ENCODE measurements at regions not wholly inside any gene's neighbourhood (a gene's known extent, or its start where the extent isn't known, plus 50 kb on each side); places are given as distances from the start of the nearest gene placed in this dataset.

DNA sequence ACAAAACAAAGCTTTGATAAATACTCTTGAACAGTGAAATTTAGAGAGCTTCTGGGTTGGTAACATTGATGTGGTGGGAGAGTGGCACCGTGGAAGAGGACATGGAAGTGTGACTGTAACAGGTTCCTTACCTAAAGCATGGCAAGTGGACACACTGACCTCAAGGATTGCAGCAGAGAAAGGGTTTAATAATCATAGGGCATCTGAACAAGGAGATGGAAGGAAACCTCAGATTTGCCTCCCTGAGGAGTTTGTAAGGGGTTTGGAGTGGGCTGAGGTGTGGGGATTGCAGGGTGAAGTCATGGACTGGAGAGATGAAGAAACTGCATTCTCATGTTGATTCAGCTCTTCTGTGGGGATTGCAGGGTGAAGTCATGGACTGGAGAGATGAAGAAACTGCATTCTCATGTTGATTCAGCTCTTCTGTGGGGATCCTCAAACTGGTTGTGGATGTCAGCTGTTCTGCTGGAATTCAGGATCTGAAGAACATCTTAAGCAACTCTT, 83.8 kb upstream of the TLK1 start:
- Histone ChIP-seq H3K27me3 (ENCODE audit: control insufficient read depth in 1 of 2, insufficient read depth in 2 of 2, low read length in 2 of 2) (no peaks in the 10 kb centered on the region), H3K4me1 (ENCODE audit: control insufficient read depth in 1 of 2, insufficient read depth in 2 of 2, low read length in 2 of 2) (no peaks in the 10 kb centered on the region), H3K36me3 (ENCODE audit: control insufficient read depth in 1 of 2, insufficient read depth in 2 of 2, low read length in 2 of 2) (no peaks in the 10 kb centered on the region), H3K9ac (ENCODE audit: low read depth in 1 of 2, low read length in 2 of 2) (no peak overlapping the region), H3K4me3 (ENCODE audit: low read depth in 1 of 2, low read length in 2 of 2) (no peak overlapping the region), H3K9me3 (ENCODE audit: control insufficient read depth in 1 of 2, low read length in 2 of 2) (peaks cover 8 to 14% of the 10 kb centered on the region in 2 donors), H3K27ac (ENCODE audit: low read depth, low read length) (no peak overlapping the region)

DNA sequence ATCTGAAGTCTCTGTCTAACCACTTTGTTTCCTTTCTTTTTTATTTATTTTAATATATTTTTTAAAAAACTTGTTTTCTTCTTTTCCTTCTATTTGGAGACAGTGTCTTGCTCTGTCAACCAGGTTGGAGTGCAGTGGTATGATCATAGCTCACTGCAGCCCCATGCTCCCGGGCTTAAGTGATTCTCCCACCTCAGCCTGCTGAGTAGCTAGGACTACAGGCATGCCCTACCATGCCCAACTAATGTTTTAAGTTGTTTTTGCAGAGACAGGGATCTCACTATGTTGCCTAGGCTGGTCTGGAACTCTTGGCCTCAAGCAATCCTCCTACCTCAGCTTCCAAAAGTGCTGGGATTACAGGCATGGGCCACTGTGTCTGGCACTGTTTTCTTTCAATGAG, 81.1 kb upstream of the TLK1 start:
- Histone ChIP-seq H3K4me3 (ENCODE audit: low read depth in 1 of 2, low read length in 2 of 2) (no peak overlapping the region), H3K4me1 (ENCODE audit: control insufficient read depth in 1 of 2, insufficient read depth in 2 of 2, low read length in 2 of 2) (no peaks in the 10 kb centered on the region), H3K27me3 (ENCODE audit: control insufficient read depth in 1 of 2, insufficient read depth in 2 of 2, low read length in 2 of 2) (no peaks in the 10 kb centered on the region), H3K36me3 (ENCODE audit: control insufficient read depth in 1 of 2, insufficient read depth in 2 of 2, low read length in 2 of 2) (no peaks in the 10 kb centered on the region), H3K9me3 (ENCODE audit: control insufficient read depth in 1 of 2, low read length in 2 of 2) (peaks cover 8 to 14% of the 10 kb centered on the region in 2 donors), H3K9ac (ENCODE audit: low read depth in 1 of 2, low read length in 2 of 2) (no peak overlapping the region), H3K27ac (ENCODE audit: low read depth, low read length) (no peak overlapping the region)

DNA sequence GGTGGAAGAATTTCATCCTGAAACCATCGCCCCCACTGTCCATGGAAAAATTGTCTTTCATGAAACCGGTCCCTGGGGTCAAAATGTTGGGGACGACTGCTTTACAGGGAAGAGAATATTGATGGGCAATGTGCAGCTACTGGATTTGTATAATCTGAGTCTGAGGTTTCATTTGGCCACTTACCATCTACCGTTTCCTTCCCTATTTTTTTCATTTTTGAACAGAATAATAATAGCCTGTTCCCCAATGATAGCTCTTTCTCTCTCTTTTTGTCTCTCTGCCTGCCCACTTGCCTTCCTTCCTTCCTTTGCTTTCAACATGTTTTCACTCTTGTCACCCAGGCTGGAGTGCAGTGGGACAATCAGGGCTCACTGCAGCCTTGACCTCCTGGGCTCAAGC, 78.3 kb upstream of the TLK1 start:
- Histone ChIP-seq H3K4me1 (ENCODE audit: control insufficient read depth in 1 of 2, insufficient read depth in 2 of 2, low read length in 2 of 2) (no peaks in the 10 kb centered on the region), H3K27ac (ENCODE audit: low read depth, low read length) (no peak overlapping the region), H3K36me3 (ENCODE audit: control insufficient read depth in 1 of 2, insufficient read depth in 2 of 2, low read length in 2 of 2) (no peaks in the 10 kb centered on the region), H3K4me3 (ENCODE audit: low read depth in 1 of 2, low read length in 2 of 2) (no peak overlapping the region), H3K9ac (ENCODE audit: low read depth in 1 of 2, low read length in 2 of 2) (no peak overlapping the region), H3K27me3 (ENCODE audit: control insufficient read depth in 1 of 2, insufficient read depth in 2 of 2, low read length in 2 of 2) (no peaks in the 10 kb centered on the region), H3K9me3 (ENCODE audit: control insufficient read depth in 1 of 2, low read length in 2 of 2) (no peaks in the 10 kb centered on the region)

DNA sequence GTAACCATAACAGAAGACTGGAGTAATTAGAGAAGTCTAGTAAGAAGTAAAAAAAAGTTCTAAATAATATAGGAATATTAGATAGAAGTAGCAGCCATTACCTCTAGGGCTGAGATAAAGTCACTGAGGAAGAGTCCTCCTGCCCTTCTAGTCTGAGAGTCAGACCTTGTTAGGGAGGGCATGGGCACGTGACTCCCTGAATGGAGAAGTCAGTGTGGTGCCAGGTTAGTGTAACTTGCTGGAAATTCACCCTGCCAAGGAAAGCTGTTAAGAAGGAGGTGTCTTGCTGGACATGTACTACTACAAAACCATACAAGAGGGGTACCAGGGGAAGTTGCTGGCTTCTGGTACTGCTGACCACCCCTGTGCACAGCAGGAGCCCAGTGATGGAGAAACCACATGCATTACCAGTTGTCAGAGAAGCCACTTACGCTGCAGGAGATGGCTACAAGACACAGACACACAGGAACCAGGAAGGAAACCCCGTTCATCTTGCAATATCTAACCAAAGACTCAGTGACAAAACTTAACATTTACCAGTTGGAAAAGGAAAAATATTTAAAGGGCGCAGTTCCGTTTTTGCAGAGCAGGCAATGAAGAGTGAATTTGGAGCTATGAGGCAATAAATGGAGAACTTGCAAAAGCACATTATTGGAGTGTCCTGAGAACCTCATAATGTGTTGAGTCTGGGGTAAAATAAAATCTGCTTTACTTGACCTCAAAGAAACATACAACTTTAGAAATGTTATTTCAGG, 77.2 kb upstream of the TLK1 start:
- no peaks in the 10 kb centered on the region for H3K4me1 ChIP-seq (ENCODE audit: control insufficient read depth in 1 of 2, insufficient read depth in 2 of 2, low read length in 2 of 2)
- no peaks in the 10 kb centered on the region for H3K9me3 ChIP-seq (ENCODE audit: control insufficient read depth in 1 of 2, low read length in 2 of 2)
- no peak overlapping the region for H3K27ac ChIP-seq (ENCODE audit: low read depth, low read length)
- no peaks in the 10 kb centered on the region for H3K36me3 ChIP-seq (ENCODE audit: control insufficient read depth in 1 of 2, insufficient read depth in 2 of 2, low read length in 2 of 2)
- H3K27me3 ChIP-seq (ENCODE audit: control insufficient read depth in 1 of 2, insufficient read depth in 2 of 2, low read length in 2 of 2) = no peaks in the 10 kb centered on the region
- H3K9ac ChIP-seq (ENCODE audit: low read depth in 1 of 2, low read length in 2 of 2) = no peak overlapping the region
- H3K4me3 ChIP-seq (ENCODE audit: low read depth in 1 of 2, low read length in 2 of 2) = no peak overlapping the region

DNA sequence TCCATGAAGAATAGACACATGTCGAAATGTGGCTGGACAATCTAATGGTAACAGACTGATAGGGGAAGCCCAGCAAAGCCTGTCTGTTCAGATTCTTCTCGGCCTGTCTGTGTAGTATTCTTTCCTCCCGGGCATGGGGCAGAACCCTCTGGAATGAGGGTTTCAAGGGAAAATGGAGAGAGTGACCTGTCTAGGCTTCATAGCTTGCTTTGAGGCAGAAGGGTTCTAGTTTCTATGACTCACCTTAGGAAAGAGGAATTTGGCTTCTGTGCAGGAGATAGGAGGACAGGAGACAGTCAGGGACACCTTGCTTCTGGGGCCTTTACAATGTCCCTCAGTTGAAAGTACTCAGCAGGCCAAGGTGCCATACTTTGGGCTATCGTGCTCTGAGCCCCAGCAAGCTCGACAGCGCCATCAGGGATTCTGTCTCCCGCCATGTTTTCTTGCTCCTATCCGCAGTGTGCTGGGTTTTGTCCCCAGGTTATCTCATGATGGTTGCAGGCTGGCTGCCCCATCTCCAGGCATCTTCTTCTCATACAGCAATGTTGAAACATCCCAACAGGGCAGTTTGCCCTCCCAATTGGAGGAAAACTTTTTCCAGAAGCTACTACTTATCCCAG, 74.7 kb upstream of the TLK1 start:
- no peak overlapping the region for H3K27ac ChIP-seq (ENCODE audit: low read depth, low read length)
- no peak overlapping the region for H3K9ac ChIP-seq (ENCODE audit: low read depth in 1 of 2, low read length in 2 of 2)
- H3K9me3 ChIP-seq (ENCODE audit: control insufficient read depth in 1 of 2, low read length in 2 of 2) = no peaks in the 10 kb centered on the region
- no peaks in the 10 kb centered on the region for H3K27me3 ChIP-seq (ENCODE audit: control insufficient read depth in 1 of 2, insufficient read depth in 2 of 2, low read length in 2 of 2)
- H3K4me3 ChIP-seq (ENCODE audit: low read depth in 1 of 2, low read length in 2 of 2) = no peak overlapping the region
- no peaks in the 10 kb centered on the region for H3K36me3 ChIP-seq (ENCODE audit: control insufficient read depth in 1 of 2, insufficient read depth in 2 of 2, low read length in 2 of 2)
- no peaks in the 10 kb centered on the region for H3K4me1 ChIP-seq (ENCODE audit: control insufficient read depth in 1 of 2, insufficient read depth in 2 of 2, low read length in 2 of 2)

DNA sequence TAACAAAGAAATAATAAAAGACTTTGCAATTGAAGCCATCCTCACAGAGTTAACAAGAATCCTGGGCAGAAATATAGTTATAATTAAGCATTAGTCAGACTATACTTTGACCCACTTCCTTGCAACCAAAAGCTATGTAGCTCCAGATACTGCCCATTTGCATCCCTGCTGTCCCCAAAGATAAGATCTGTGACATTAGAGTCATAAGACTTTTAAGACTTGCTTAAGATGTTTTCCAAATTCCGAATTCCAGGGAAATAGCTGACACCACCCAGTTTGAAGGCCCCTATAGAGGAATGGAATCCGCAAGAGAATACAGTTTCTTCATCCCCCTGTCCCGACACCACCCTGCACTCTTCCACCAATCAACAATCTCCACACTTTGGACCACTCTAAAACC, 69.5 kb upstream of the TLK1 start:
- no peaks in the 10 kb centered on the region for H3K9me3 ChIP-seq (ENCODE audit: control insufficient read depth in 1 of 2, low read length in 2 of 2)
- no peaks in the 10 kb centered on the region for H3K4me1 ChIP-seq (ENCODE audit: control insufficient read depth in 1 of 2, insufficient read depth in 2 of 2, low read length in 2 of 2)
- H3K4me3 ChIP-seq (ENCODE audit: low read depth in 1 of 2, low read length in 2 of 2) = no peak overlapping the region
- no peak overlapping the region for H3K9ac ChIP-seq (ENCODE audit: low read depth in 1 of 2, low read length in 2 of 2)
- no peaks in the 10 kb centered on the region for H3K36me3 ChIP-seq (ENCODE audit: control insufficient read depth in 1 of 2, insufficient read depth in 2 of 2, low read length in 2 of 2)
- H3K27ac ChIP-seq (ENCODE audit: low read depth, low read length) = no peak overlapping the region
- H3K27me3 ChIP-seq (ENCODE audit: control insufficient read depth in 1 of 2, insufficient read depth in 2 of 2, low read length in 2 of 2) = no peaks in the 10 kb centered on the region

DNA sequence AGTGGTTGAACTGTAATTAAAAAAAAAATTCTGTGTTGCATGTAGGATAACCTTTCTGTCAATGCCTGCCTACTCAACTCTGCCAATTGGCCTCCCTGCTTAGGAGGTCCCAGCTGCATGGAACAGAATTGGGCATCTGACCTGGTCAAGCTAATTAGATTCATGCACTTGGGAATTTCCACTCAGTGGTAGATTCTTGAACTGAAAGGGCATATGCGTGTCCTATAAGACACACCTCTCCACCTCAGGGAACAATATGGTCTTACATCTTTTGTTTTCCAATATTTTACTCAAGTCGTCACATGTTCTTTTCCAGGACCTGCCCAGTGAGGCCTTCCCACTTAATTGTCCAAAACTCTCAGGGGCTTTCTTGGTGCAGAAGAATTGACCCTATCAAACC, 68.1 kb upstream of the TLK1 start:
- Histone ChIP-seq H3K9me3 (ENCODE audit: control insufficient read depth in 1 of 2, low read length in 2 of 2) (no peaks in the 10 kb centered on the region), H3K4me1 (ENCODE audit: control insufficient read depth in 1 of 2, insufficient read depth in 2 of 2, low read length in 2 of 2) (no peaks in the 10 kb centered on the region), H3K36me3 (ENCODE audit: control insufficient read depth in 1 of 2, insufficient read depth in 2 of 2, low read length in 2 of 2) (no peaks in the 10 kb centered on the region), H3K4me3 (ENCODE audit: low read depth in 1 of 2, low read length in 2 of 2) (no peak overlapping the region), H3K27ac (ENCODE audit: low read depth, low read length) (no peak overlapping the region), H3K9ac (ENCODE audit: low read depth in 1 of 2, low read length in 2 of 2) (no peak overlapping the region), H3K27me3 (ENCODE audit: control insufficient read depth in 1 of 2, insufficient read depth in 2 of 2, low read length in 2 of 2) (no peaks in the 10 kb centered on the region)

DNA sequence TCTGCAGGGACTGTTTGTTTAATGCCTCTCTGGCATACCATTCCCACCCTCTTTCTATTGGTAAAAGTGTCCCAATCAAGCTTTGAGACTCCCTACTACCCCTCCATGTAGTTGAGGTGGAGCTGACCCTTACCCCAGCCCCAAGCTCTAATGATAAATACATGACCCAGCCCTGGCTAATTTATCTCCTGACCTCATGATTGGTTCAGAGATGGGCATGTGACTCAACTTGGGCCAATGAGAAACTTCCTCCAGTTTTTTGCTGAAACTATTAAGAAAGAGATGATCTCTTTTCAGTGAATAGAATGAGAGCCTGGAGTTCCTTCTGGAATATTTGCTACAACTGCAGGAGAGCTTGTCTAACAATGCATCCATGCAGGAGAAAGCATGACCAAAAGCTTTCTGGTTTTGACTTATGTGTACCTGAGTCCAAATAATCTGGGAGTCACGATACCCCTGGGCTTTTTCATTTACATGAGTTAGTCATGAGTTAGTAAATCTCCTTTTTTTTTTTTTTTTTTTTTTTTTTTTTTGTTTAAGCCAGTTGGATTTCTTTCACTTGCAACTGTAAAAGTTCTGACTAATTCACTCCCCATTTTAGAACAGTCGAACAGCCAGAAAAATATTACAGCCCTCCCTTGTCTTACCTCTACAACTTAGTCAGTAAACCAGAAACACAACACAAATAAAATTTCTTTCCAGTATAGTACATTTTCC, 66.5 kb upstream of the TLK1 start:
- no peaks in the 10 kb centered on the region for H3K4me1 ChIP-seq (ENCODE audit: control insufficient read depth in 1 of 2, insufficient read depth in 2 of 2, low read length in 2 of 2)
- H3K27me3 ChIP-seq (ENCODE audit: control insufficient read depth in 1 of 2, insufficient read depth in 2 of 2, low read length in 2 of 2) = no peaks in the 10 kb centered on the region
- no peaks in the 10 kb centered on the region for H3K36me3 ChIP-seq (ENCODE audit: control insufficient read depth in 1 of 2, insufficient read depth in 2 of 2, low read length in 2 of 2)
- no peak overlapping the region for H3K4me3 ChIP-seq (ENCODE audit: low read depth in 1 of 2, low read length in 2 of 2)
- no peak overlapping the region for H3K9ac ChIP-seq (ENCODE audit: low read depth in 1 of 2, low read length in 2 of 2)
- H3K9me3 ChIP-seq (ENCODE audit: control insufficient read depth in 1 of 2, low read length in 2 of 2) = no peaks in the 10 kb centered on the region
- H3K27ac ChIP-seq (ENCODE audit: low read depth, low read length) = no peak overlapping the region

DNA sequence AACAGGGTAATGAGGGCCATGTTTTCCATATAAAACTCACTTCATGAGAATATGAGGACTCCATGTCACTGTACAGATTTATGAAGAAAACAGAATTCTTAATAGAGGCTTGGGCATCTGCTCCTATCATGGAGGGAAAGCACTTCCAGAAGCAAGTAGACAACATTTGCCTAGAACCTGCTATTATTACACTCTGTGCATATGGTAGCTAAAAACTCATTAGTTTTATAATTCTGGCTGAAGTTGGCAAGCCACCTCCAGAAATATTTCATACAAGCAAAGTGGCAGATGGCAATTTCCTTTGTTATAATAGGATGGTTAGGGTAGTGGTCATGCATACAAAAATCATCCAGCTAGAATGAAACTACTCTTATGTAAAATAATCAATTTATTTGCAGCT, 65.8 kb upstream of the TLK1 start:
- Histone ChIP-seq H3K27ac (ENCODE audit: low read depth, low read length) (no peak overlapping the region), H3K9ac (ENCODE audit: low read depth in 1 of 2, low read length in 2 of 2) (no peak overlapping the region), H3K9me3 (ENCODE audit: control insufficient read depth in 1 of 2, low read length in 2 of 2) (no peaks in the 10 kb centered on the region), H3K4me1 (ENCODE audit: control insufficient read depth in 1 of 2, insufficient read depth in 2 of 2, low read length in 2 of 2) (no peaks in the 10 kb centered on the region), H3K36me3 (ENCODE audit: control insufficient read depth in 1 of 2, insufficient read depth in 2 of 2, low read length in 2 of 2) (no peaks in the 10 kb centered on the region), H3K27me3 (ENCODE audit: control insufficient read depth in 1 of 2, insufficient read depth in 2 of 2, low read length in 2 of 2) (no peaks in the 10 kb centered on the region), H3K4me3 (ENCODE audit: low read depth in 1 of 2, low read length in 2 of 2) (no peak overlapping the region)

DNA sequence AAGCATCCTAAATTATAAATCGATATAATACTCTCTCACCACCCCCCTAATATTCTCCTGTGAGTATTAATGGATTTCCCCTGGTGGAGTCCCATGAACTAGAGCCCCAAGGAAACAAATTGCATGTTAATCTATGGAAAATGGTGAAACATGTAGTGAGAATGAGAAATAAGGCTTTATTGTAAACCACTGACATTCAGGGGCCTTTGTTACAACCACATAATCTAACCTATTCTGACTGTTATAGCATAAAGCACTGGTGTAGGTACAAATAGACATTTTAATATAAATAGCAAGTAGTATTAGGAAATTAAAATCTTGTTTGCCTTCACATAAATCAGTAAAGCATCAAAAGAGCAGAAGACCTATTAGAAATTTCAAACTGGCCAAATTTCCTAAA, 65.3 kb upstream of the TLK1 start:
- H3K4me3 ChIP-seq (ENCODE audit: low read depth in 1 of 2, low read length in 2 of 2) = no peak overlapping the region
- H3K9ac ChIP-seq (ENCODE audit: low read depth in 1 of 2, low read length in 2 of 2) = no peak overlapping the region
- no peak overlapping the region for H3K27ac ChIP-seq (ENCODE audit: low read depth, low read length)
- H3K4me1 ChIP-seq (ENCODE audit: control insufficient read depth in 1 of 2, insufficient read depth in 2 of 2, low read length in 2 of 2) = no peaks in the 10 kb centered on the region
- no peaks in the 10 kb centered on the region for H3K9me3 ChIP-seq (ENCODE audit: control insufficient read depth in 1 of 2, low read length in 2 of 2)
- no peaks in the 10 kb centered on the region for H3K27me3 ChIP-seq (ENCODE audit: control insufficient read depth in 1 of 2, insufficient read depth in 2 of 2, low read length in 2 of 2)
- no peaks in the 10 kb centered on the region for H3K36me3 ChIP-seq (ENCODE audit: control insufficient read depth in 1 of 2, insufficient read depth in 2 of 2, low read length in 2 of 2)

Measured in duodenal mucosa (tissue), 2 donors.